ENCODE measurements at regions not wholly inside any gene's neighbourhood (a gene's known extent, or its start where the extent isn't known, plus 50 kb on each side); places are given as distances from the start of the nearest gene placed in this dataset.

DNA sequence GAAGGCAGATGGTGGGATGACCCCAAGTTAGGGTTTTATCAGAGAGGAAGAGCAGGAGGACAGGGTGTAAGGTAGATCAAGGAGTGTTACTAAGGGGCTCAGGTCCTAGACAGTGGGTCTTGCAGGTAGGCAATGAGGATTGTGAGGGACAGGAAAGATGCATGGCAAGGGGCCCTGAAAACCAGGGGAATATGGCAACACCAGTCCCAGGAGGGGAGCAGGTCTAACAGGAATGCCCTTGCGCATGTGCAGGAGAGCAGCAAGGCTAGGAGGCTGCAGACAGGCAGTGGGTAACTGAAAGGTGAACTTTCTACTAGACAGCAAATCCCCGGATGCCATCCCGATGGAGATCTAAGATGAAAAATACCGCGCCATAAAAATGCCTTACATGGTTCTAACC is 211.3 kb downstream of the ALG10 start:
- Histone ChIP-seq H4K20me1 (ENCODE audit: insufficient read depth) (no peaks in the 10 kb centered on the region), H3K36me3 (ENCODE audit: low read depth) (no peaks in the 10 kb centered on the region), H3K9me3 (ENCODE audit: insufficient read depth, low read depth) (no peaks in the 10 kb centered on the region), H3F3A (ENCODE audit: insufficient read depth, low read depth) (no peaks in the 10 kb centered on the region), H3K4me1 (replicated peaks; ENCODE audit: insufficient read depth) (peaks cover 4% of the 10 kb centered on the region; the same call in 1 of the 2 replicates), H3K4me3 (no peak overlapping the region), H3K79me2 (ENCODE audit: low read depth) (no peaks in the 10 kb centered on the region), H3K27ac (no peak overlapping the region), H3K27me3 (ENCODE audit: insufficient read depth, low read depth) (no peaks in the 10 kb centered on the region), H3K4me2 (no peak overlapping the region), H3K9me2 (ENCODE audit: insufficient read depth) (no peaks in the 10 kb centered on the region), H2AFZ (no peak overlapping the region)
- CTCF ChIA-PET = no interaction called here
- DNase-seq = no peak
- POLR2A ChIA-PET (ENCODE audit: unreplicated experiment) = no interaction called here
- no TSS peak for BruUV-seq (replicated peaks)
- intact Hi-C loops (cut with micrococcal nuclease; ENCODE audit: unreplicated experiment) = no loop called here
- TF ChIP-seq, protein P1, sequence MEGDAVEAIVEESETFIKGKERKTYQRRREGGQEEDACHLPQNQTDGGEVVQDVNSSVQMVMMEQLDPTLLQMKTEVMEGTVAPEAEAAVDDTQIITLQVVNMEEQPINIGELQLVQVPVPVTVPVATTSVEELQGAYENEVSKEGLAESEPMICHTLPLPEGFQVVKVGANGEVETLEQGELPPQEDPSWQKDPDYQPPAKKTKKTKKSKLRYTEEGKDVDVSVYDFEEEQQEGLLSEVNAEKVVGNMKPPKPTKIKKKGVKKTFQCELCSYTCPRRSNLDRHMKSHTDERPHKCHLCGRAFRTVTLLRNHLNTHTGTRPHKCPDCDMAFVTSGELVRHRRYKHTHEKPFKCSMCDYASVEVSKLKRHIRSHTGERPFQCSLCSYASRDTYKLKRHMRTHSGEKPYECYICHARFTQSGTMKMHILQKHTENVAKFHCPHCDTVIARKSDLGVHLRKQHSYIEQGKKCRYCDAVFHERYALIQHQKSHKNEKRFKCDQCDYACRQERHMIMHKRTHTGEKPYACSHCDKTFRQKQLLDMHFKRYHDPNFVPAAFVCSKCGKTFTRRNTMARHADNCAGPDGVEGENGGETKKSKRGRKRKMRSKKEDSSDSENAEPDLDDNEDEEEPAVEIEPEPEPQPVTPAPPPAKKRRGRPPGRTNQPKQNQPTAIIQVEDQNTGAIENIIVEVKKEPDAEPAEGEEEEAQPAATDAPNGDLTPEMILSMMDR (conservative IDR thresholded peaks at IDR 0.05) = no peak
- no peak for TF ChIP-seq EZH2 (IDR thresholded peaks at IDR 0.05; ENCODE audit: low read depth)

DNA sequence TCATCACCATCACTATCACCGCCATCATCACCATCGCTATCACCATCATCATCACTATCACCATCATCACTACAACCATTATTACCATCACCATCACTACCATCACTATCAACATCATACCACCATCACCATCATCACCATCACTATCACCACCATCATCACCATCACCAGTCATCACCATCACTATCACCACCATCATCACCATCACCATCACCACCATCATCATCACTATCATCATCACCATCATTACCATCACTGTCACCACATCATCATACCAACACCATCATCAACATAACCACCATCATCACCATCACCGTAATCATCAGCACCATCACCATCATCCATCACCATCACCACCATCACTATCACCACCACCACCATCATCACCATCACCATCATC is 213.8 kb downstream of the ALG10 start:
- Histone ChIP-seq H3F3A (ENCODE audit: insufficient read depth, low read depth) (no peaks in the 10 kb centered on the region), H4K20me1 (ENCODE audit: insufficient read depth) (no peaks in the 10 kb centered on the region), H3K9me2 (ENCODE audit: insufficient read depth) (no peaks in the 10 kb centered on the region), H3K9me3 (ENCODE audit: insufficient read depth, low read depth) (no peaks in the 10 kb centered on the region), H3K36me3 (ENCODE audit: low read depth) (no peaks in the 10 kb centered on the region), H3K27ac (no peak overlapping the region), H3K4me1 (replicated peaks; ENCODE audit: insufficient read depth) (0 out of 2 replicates have a peak, but pooled peaks cover 5% of the 10 kb centered on the region), H3K27me3 (ENCODE audit: insufficient read depth, low read depth) (no peaks in the 10 kb centered on the region), H2AFZ (no peak overlapping the region), H3K4me2 (no peak overlapping the region), H3K79me2 (ENCODE audit: low read depth) (no peaks in the 10 kb centered on the region), H3K4me3 (no peak overlapping the region)
- no peak for DNase-seq
- BruUV-seq (replicated peaks) = no TSS peak
- TF ChIP-seq, protein P1 (conservative IDR thresholded peaks at IDR 0.05) = no peak
- no peak for TF ChIP-seq EZH2 (IDR thresholded peaks at IDR 0.05; ENCODE audit: low read depth)
- intact Hi-C loops (cut with micrococcal nuclease; ENCODE audit: unreplicated experiment) = no loop called here
- ChIA-PET CTCF (no interaction called here), POLR2A (ENCODE audit: unreplicated experiment) (no interaction called here)

DNA sequence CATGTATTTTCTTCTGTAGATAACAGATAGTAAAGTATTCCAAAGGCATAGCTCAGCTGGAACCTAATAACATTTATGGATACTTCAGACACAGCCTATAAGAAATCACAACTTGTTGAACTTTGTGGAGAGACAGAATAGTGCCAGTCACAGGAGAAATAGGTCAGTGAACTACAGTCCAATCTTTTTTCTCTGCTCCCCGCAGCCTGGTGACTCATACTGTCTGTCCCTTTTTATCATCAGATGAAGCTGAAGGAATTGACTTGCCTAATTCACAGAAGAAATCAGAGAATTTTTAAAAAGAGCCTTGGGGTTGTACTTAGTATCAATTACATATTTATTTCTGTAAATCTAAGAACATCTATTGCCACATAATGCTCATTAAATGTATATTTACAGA is 222.3 kb downstream of the ALG10 start:
- POLR2A ChIA-PET (ENCODE audit: unreplicated experiment) = no interaction called here
- TF ChIP-seq, protein P1 (conservative IDR thresholded peaks at IDR 0.05) = no peak
- TF ChIP-seq EZH2 (IDR thresholded peaks at IDR 0.05; ENCODE audit: low read depth) = no peak
- Histone ChIP-seq H2AFZ (no peak overlapping the region), H3K9me3 (ENCODE audit: insufficient read depth, low read depth) (no peaks in the 10 kb centered on the region), H3K9me2 (ENCODE audit: insufficient read depth) (no peaks in the 10 kb centered on the region), H3K4me1 (replicated peaks; ENCODE audit: insufficient read depth) (peaks cover 21% of the 10 kb centered on the region), H4K20me1 (ENCODE audit: insufficient read depth) (no peaks in the 10 kb centered on the region), H3K79me2 (ENCODE audit: low read depth) (no peaks in the 10 kb centered on the region), H3K4me3 (no peak overlapping the region), H3K27ac (no peak overlapping the region), H3K36me3 (ENCODE audit: low read depth) (no peaks in the 10 kb centered on the region), H3K27me3 (ENCODE audit: insufficient read depth, low read depth) (no peaks in the 10 kb centered on the region), H3K4me2 (peak overlapping the region; percentile 24), H3F3A (ENCODE audit: insufficient read depth, low read depth) (peaks cover 4% of the 10 kb centered on the region; the same call in 1 of the 2 replicates)
- BruUV-seq (replicated peaks) = no TSS peak
- intact Hi-C loops (cut with micrococcal nuclease; ENCODE audit: unreplicated experiment) = no loop called here
- DNase-seq = no peak
- CTCF ChIA-PET = no interaction called here
